Endothelial cell of umbilical vein (primary cell): ENCODE measurements at regions not wholly inside any gene's neighbourhood (a gene's known extent, or its start where the extent isn't known, plus 50 kb on each side); places are given as distances from the start of the nearest gene placed in this dataset.

Source experiments
- BruUV-seq: library from RNA; stranded (reverse); fragments of 400-500 nt; replicated peaks from 2 replicates; lab custom pipeline; 2021; lab: Mats Ljungman, UMichigan
- CTCF ChIA-PET: fragments of 300-600, 350-600 bp; sonication (Branson Sonifier 250); formaldehyde crosslinking; loops from one replicate; lab custom pipeline; 2021; ENCODE audit warnings: antibody characterized with exemption, inconsistent platforms; lab: Charles Lee
- POLR2A ChIA-PET: fragments of 300-600, 350-600 bp; sonication (Branson Sonifier 250); formaldehyde crosslinking; loops from one replicate; lab custom pipeline; 2021; ENCODE audit warnings: antibody characterized with exemption, inconsistent platforms; lab: Charles Lee
- DNase-seq: peaks from one replicate; pipeline ENCODE4 v3.0.0-alpha.2; 2011; ENCODE audit warnings: low read depth, low spot score
- FAIRE-seq: peaks from 2 replicates; lab custom pipeline; 2011; peaks lifted over from hg19 to GRCh38; lab: Jason Lieb, UNC
- H2AFZ ChIP-seq: 2 replicates; pipeline ENCODE4 v1.6.0; 2012; ENCODE audit warnings: low read depth, low read length, control low read depth, inconsistent platforms
- H3K27ac ChIP-seq: 2 replicates; pipeline ENCODE4 v1.5.1; 2011; ENCODE audit warnings: low read depth, mild to moderate bottlenecking, control low read depth, low read length, moderate library complexity; ENCODE audit not compliant: insufficient read depth
- H3K27me3 ChIP-seq, 2 experiments: 2 replicates each; pipeline versions ENCODE4 v1.6.0 to v1.6.1; 2011; ENCODE audit warnings: low read length in 2 of 2, mixed read lengths in 1 of 2; ENCODE audit not compliant: control insufficient read depth in 2 of 2, insufficient read depth in 2 of 2
- H3K36me3 ChIP-seq, 2 experiments: 2 replicates in 1 of 2; 3 replicates in 1 of 2; pipeline ENCODE4 v1.5.1; 2011; ENCODE audit warnings: low read length in 2 of 2, mild to moderate bottlenecking in 1 of 2, moderate library complexity in 1 of 2; ENCODE audit not compliant: control insufficient read depth in 2 of 2, insufficient read depth in 2 of 2; ENCODE audit errors: extremely low read depth in 1 of 2
- H3K4me1 ChIP-seq: 3 replicates; pipeline ENCODE4 v1.5.1; 2011; ENCODE audit warnings: mild to moderate bottlenecking, low read length; ENCODE audit not compliant: control insufficient read depth, insufficient read depth; ENCODE audit errors: extremely low read depth
- H3K4me2 ChIP-seq: 2 replicates; pipeline ENCODE4 v1.6.1; 2011; ENCODE audit warnings: low read length, control low read depth, mixed read lengths; ENCODE audit not compliant: insufficient read depth
- H3K4me3 ChIP-seq, 3 experiments: fragments of 200-600 bp in 1 of 3; sonication (generic), shearing (Covaris generic) in 1 of 3; replicated peaks in 1 of 3; 2 replicates each; pipeline ENCODE4 v1.5.1; 2011 to 2016; ENCODE audit warnings: control low read depth in 3 of 3, low read length in 3 of 3, mild to moderate bottlenecking in 2 of 3, inconsistent platforms in 1 of 3, low read depth in 1 of 3, moderate library complexity in 1 of 3; ENCODE audit not compliant: insufficient read depth in 1 of 3
- H3K79me2 ChIP-seq: 2 replicates; pipeline ENCODE4 v1.6.0; 2012; ENCODE audit warnings: low read length, inconsistent platforms; ENCODE audit not compliant: control insufficient read depth, insufficient read depth
- H3K9ac ChIP-seq: replicated peaks from 2 replicates; pipeline ENCODE3; 2011; ENCODE audit warnings: low read length, control low read depth; ENCODE audit not compliant: insufficient read depth; ENCODE audit errors: extremely low read depth
- H3K9me1 ChIP-seq: replicated peaks from 3 replicates; pipeline ENCODE4 v1.6.0; 2011; ENCODE audit warnings: mild to moderate bottlenecking, low read length; ENCODE audit not compliant: control insufficient read depth, insufficient read depth; ENCODE audit errors: extremely low read depth
- H3K9me3 ChIP-seq: replicated peaks from 2 replicates; pipeline ENCODE4 v1.5.1; 2012; ENCODE audit warnings: low read length, inconsistent platforms; ENCODE audit not compliant: control insufficient read depth, insufficient read depth
- H4K20me1 ChIP-seq: replicated peaks from 2 replicates; pipeline ENCODE3; 2011; ENCODE audit warnings: mild to moderate bottlenecking, low read length; ENCODE audit not compliant: control insufficient read depth, insufficient read depth; ENCODE audit errors: extremely low read depth
- EZH2 ChIP-seq: IDR thresholded peaks from 2 replicates; pipeline ENCODE4 v1.6.1; 2012; ENCODE audit warnings: borderline replicate concordance, low read depth, mild to moderate bottlenecking, moderate library complexity, low read length, inconsistent platforms; ENCODE audit not compliant: severe bottlenecking
- FOS ChIP-seq: IDR thresholded peaks from 2 replicates; pipeline ENCODE4 v1.6.1; 2011; ENCODE audit warnings: mild to moderate bottlenecking, low read length, moderate library complexity, borderline replicate concordance; ENCODE audit not compliant: insufficient read depth
- GATA2 ChIP-seq: IDR thresholded peaks from 2 replicates; pipeline ENCODE4 v1.7.0; 2011; ENCODE audit warnings: low read depth, mild to moderate bottlenecking, moderate library complexity, mixed read lengths, low read length; ENCODE audit not compliant: insufficient read length, insufficient read depth
- JUN ChIP-seq: IDR thresholded peaks from 2 replicates; pipeline ENCODE4 v1.6.1; 2011; ENCODE audit warnings: borderline replicate concordance, low read depth; ENCODE audit not compliant: insufficient read length, insufficient read depth
- MYC ChIP-seq: IDR thresholded peaks from one replicate; pipeline ENCODE4 v1.6.1; 2011; ENCODE audit warnings: mild to moderate bottlenecking, low read depth, low read length
- POLR2A ChIP-seq: IDR thresholded peaks from 2 replicates; pipeline ENCODE4 v1.6.1; 2012; ENCODE audit warnings: low read depth, mild to moderate bottlenecking, control low read depth, low read length
- POLR2AphosphoS5 ChIP-seq: IDR thresholded peaks from 2 replicates; pipeline ENCODE4 v1.6.1; 2012; ENCODE audit warnings: low read depth, mild to moderate bottlenecking, control low read depth, low read length, moderate library complexity; ENCODE audit not compliant: insufficient read depth
- dilution Hi-C: fragments of 300-500 bp; cut with MboI; formaldehyde crosslinking; loops from one replicate; pipeline ENCODE4 v1.15.0; 2019; ENCODE audit warnings: low sequenced_read_pairs; ENCODE audit not compliant: extremely low pct_ligation_motif_present
- intact Hi-C: fragments of 100-400 bp; cut with micrococcal nuclease; formaldehyde crosslinking; loops from one replicate; pipeline ENCODE4 v1.10.0; 2022
- TF ChIP-seq, protein P1 (sequence below), 2 donors: IDR thresholded peaks; 1 replicate in 1 of 2; 2 replicates in 1 of 2; pipeline ENCODE4 v1.5.1; 2011; ENCODE audit warnings: low read length in 2 of 2, mild to moderate bottlenecking in 2 of 2, moderate library complexity in 2 of 2, control low read depth in 1 of 2, inconsistent platforms in 1 of 2, low read depth in 1 of 2; ENCODE audit not compliant: insufficient read depth in 1 of 2; ENCODE audit errors: extremely low read depth in 1 of 2
- TF ChIP-seq, protein P2 (sequence below): IDR thresholded peaks from 2 replicates; pipeline ENCODE4 v1.6.1; 2011; ENCODE audit not compliant: insufficient read depth, insufficient read length

DNA sequence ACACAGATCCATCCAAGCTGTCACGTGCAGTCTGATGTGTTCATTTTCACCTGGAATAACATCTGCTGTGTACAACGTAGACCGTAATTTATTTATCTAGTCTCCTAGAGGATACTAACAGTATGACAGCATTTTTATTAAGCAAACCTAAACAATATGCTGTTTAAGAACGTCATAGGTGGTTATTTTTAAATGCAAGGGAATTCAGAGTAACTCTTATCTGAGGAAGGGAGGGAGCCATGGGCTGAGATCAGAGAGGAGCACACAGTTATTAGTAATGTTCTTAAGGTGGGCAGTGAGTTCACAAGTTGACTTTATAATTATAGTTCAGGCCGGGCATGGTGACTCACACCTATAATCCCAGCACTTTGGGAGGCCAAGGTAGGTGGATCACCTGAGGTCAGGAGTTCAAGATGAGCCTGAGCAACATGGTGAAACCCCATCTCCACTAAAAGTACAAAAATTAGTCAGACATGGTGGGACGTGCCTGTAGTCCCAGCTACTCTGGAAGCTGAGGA, 193.6 kb downstream of the UACA start:
- Histone ChIP-seq H3K9me3 (no peaks in the 10 kb centered on the region), H3K4me3 (no peak overlapping the region), H3K27ac (no peak overlapping the region), H3K9me1 (no peaks in the 10 kb centered on the region), H2AFZ (no peak overlapping the region), H3K9ac (no peak overlapping the region), H3K27me3 (peaks cover 2 to 5% of the 10 kb centered on the region in 2 experiments), H3K4me1 (no peaks in the 10 kb centered on the region), H3K4me2 (no peak overlapping the region), H4K20me1 (no peaks in the 10 kb centered on the region), H3K79me2 (no peaks in the 10 kb centered on the region), H3K36me3 (no peaks in the 10 kb centered on the region)
- no peak for DNase-seq
- dilution Hi-C loops (no loop called here), intact Hi-C loops (loop anchor here (1.0 to 10.0 kb wide), 4 partner anchors 68 to 243 kb away; no protein-coding TSS in a partner anchor)
- no peak for FAIRE-seq
- POLR2A ChIA-PET, result no interaction called here
- CTCF ChIA-PET, result interaction anchor here (0.7 to 2.2 kb wide), 33 partner anchors 10 to 323 kb away, joined by 3 to 61 read pairs (median 6); partner anchors contain the start of genes LRRC49 and THAP10
- TF ChIP-seq EZH2 (no peak), POLR2AphosphoS5 (no peak), MYC (no peak), POLR2A (no peak), JUN (no peak), FOS (no peak), GATA2 (no peak)
- TF ChIP-seq, protein P1, sequence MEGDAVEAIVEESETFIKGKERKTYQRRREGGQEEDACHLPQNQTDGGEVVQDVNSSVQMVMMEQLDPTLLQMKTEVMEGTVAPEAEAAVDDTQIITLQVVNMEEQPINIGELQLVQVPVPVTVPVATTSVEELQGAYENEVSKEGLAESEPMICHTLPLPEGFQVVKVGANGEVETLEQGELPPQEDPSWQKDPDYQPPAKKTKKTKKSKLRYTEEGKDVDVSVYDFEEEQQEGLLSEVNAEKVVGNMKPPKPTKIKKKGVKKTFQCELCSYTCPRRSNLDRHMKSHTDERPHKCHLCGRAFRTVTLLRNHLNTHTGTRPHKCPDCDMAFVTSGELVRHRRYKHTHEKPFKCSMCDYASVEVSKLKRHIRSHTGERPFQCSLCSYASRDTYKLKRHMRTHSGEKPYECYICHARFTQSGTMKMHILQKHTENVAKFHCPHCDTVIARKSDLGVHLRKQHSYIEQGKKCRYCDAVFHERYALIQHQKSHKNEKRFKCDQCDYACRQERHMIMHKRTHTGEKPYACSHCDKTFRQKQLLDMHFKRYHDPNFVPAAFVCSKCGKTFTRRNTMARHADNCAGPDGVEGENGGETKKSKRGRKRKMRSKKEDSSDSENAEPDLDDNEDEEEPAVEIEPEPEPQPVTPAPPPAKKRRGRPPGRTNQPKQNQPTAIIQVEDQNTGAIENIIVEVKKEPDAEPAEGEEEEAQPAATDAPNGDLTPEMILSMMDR (IDR thresholded peaks at IDR 0.05; ENCODE audit: extremely low read depth in 1 of 2, insufficient read depth in 1 of 2, low read depth in 1 of 2, low read length in 2 of 2), result no peak
- TF ChIP-seq, protein P2, sequence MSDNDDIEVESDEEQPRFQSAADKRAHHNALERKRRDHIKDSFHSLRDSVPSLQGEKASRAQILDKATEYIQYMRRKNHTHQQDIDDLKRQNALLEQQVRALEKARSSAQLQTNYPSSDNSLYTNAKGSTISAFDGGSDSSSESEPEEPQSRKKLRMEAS, result no peak
- BruUV-seq, result no TSS peak
